HEK293 (cell line): ENCODE measurements at regions not wholly inside any gene's neighbourhood (a gene's known extent, or its start where the extent isn't known, plus 50 kb on each side); places are given as distances from the start of the nearest gene placed in this dataset.

Experiments used
- CTCF ChIA-PET: fragments of 350-600 bp; formaldehyde crosslinking; extraction: SDS; loops from one replicate; lab custom pipeline; 2021; ENCODE audit warnings: antibody characterized with exemption; lab: Yijun Ruan, JAX
- POLR2A ChIA-PET: fragments of 300-600 bp; formaldehyde crosslinking; extraction: SDS; loops from one replicate; lab custom pipeline; 2020; ENCODE audit warnings: antibody characterized with exemption, inconsistent platforms; lab: Yijun Ruan, JAX
- H3K27ac ChIP-seq: fragments of 200-500 bp; sonication (Bioruptor generic); 2 replicates; pipeline ENCODE4 v1.5.1; 2014; ENCODE audit warnings: low read depth, low read length, control low read depth, inconsistent platforms; ENCODE audit errors: extremely low read depth
- H3K36me3 ChIP-seq, 2 experiments: fragments of 200-500 bp in 1 of 2; sonication (Bioruptor generic) in 1 of 2; 1 replicate in 1 of 2; 2 replicates in 1 of 2; pipeline ENCODE4 v1.5.1; 2014 to 2017; ENCODE audit warnings: inconsistent platforms in 2 of 2, low read length in 2 of 2; ENCODE audit not compliant: control insufficient read depth in 2 of 2, insufficient read depth in 1 of 2
- H3K4me1 ChIP-seq: fragments of 200-500 bp; sonication (Bioruptor generic); 2 replicates; pipeline ENCODE4 v1.5.1; 2014; ENCODE audit warnings: mild to moderate bottlenecking, low read length, inconsistent platforms; ENCODE audit not compliant: control insufficient read depth, insufficient read depth
- H3K4me3 ChIP-seq: 2 replicates; pipeline ENCODE4 v1.5.1; 2011; ENCODE audit warnings: low read depth, mild to moderate bottlenecking, control low read depth, low read length, moderate library complexity
- H3K9me3 ChIP-seq: fragments of 200-500 bp; sonication (Bioruptor generic); 2 replicates; pipeline ENCODE4 v1.5.1; 2014; ENCODE audit warnings: low read depth, low read length, inconsistent platforms; ENCODE audit not compliant: control insufficient read depth, insufficient read depth
- GLI2 ChIP-seq: fragments of 450-650 bp; formaldehyde crosslinking; IDR thresholded peaks from 2 replicates; pipeline ENCODE4; 2017; ENCODE audit warnings: missing biosample characterization, missing genetic modification characterization, low read depth, borderline replicate concordance
- GLIS2 ChIP-seq: fragments of 450-650 bp; formaldehyde crosslinking; IDR thresholded peaks from 2 replicates; pipeline ENCODE4 v1.5.1; 2016; ENCODE audit warnings: missing biosample characterization, missing genetic modification characterization
- SCRT2 ChIP-seq: fragments of 450-650 bp; formaldehyde crosslinking; IDR thresholded peaks from 2 replicates; pipeline ENCODE4 v1.5.1; 2016; ENCODE audit warnings: missing biosample characterization, missing genetic modification characterization
- SP7 ChIP-seq: fragments of 450-650 bp; formaldehyde crosslinking; IDR thresholded peaks from 2 replicates; pipeline ENCODE4 v1.5.1; 2016; ENCODE audit warnings: missing biosample characterization, missing genetic modification characterization
- ZFP69B ChIP-seq: fragments of 450-650 bp; formaldehyde crosslinking; IDR thresholded peaks from 2 replicates; pipeline ENCODE4 v1.5.1; 2016; ENCODE audit warnings: missing biosample characterization, missing genetic modification characterization
- ZNF121 ChIP-seq: fragments of 450-650 bp; formaldehyde crosslinking; IDR thresholded peaks from 2 replicates; pipeline ENCODE4 v1.5.1; 2016; ENCODE audit warnings: missing biosample characterization, missing genetic modification characterization
- ZNF175 ChIP-seq: fragments of 450-650 bp; formaldehyde crosslinking; IDR thresholded peaks from 2 replicates; pipeline ENCODE4 v1.5.1; 2016; ENCODE audit warnings: missing biosample characterization, missing genetic modification characterization
- ZNF19 ChIP-seq: fragments of 450-650 bp; formaldehyde crosslinking; IDR thresholded peaks from 2 replicates; pipeline ENCODE4; 2016; ENCODE audit warnings: missing biosample characterization, missing genetic modification characterization, low read depth
- ZNF280C ChIP-seq: fragments of 450-650 bp; formaldehyde crosslinking; IDR thresholded peaks from 2 replicates; pipeline ENCODE4 v1.5.1; 2016; ENCODE audit warnings: missing biosample characterization, missing genetic modification characterization
- ZNF37A ChIP-seq: fragments of 450-650 bp; IDR thresholded peaks from 2 replicates; pipeline ENCODE4 v1.5.1; 2018; ENCODE audit warnings: missing biosample characterization, missing genetic modification characterization
- ZNF398 ChIP-seq: fragments of 450-650 bp; formaldehyde crosslinking; IDR thresholded peaks from 2 replicates; pipeline ENCODE4 v1.5.1; 2017; ENCODE audit warnings: missing biosample characterization, missing genetic modification characterization
- ZNF416 ChIP-seq: fragments of 450-650 bp; formaldehyde crosslinking; IDR thresholded peaks from 2 replicates; pipeline ENCODE4 v1.5.1; 2016; ENCODE audit warnings: missing biosample characterization, missing genetic modification characterization
- ZNF529 ChIP-seq: fragments of 450-650 bp; formaldehyde crosslinking; IDR thresholded peaks from 2 replicates; pipeline ENCODE4 v1.5.1; 2017; ENCODE audit warnings: missing genetic modification characterization, missing biosample characterization; ENCODE audit not compliant: insufficient replicate concordance
- ZNF585B ChIP-seq: fragments of 450-650 bp; formaldehyde crosslinking; IDR thresholded peaks from 2 replicates; pipeline ENCODE4 v1.5.1; 2016; ENCODE audit warnings: missing biosample characterization, missing genetic modification characterization
- ZNF629 ChIP-seq: fragments of 450-650 bp; formaldehyde crosslinking; IDR thresholded peaks from 2 replicates; pipeline ENCODE4 v1.5.1; 2017; ENCODE audit warnings: missing biosample characterization, missing genetic modification characterization
- ZNF664 ChIP-seq: fragments of 450-650 bp; formaldehyde crosslinking; IDR thresholded peaks from 2 replicates; pipeline ENCODE4 v1.5.1; 2016; ENCODE audit warnings: missing biosample characterization, missing genetic modification characterization
- TF ChIP-seq, protein P1 (sequence below): fragments of 450-650 bp; formaldehyde crosslinking; IDR thresholded peaks from 2 replicates; pipeline ENCODE4 v1.5.1; 2016; ENCODE audit warnings: missing biosample characterization, missing genetic modification characterization

DNA sequence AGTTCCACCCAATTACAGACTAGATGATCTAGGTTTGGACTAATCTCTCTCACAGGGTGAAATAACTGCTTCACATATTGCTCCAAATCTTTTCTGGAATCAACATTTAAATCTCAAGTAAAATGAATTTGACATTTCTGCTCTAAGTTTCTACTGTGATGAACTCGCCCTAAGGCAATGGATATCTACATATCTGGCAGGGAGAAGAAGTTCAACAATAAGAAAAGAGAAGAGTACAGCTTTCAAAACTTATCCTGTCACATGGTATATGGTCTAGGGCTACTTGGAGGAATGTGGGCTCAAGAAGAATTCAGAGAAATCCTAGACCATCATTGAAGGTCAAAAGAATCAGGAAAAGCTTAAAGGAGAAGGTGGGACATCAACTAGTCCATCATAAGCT, 440.2 kb downstream of the MBD2 start:
- TF ChIP-seq, protein P1, sequence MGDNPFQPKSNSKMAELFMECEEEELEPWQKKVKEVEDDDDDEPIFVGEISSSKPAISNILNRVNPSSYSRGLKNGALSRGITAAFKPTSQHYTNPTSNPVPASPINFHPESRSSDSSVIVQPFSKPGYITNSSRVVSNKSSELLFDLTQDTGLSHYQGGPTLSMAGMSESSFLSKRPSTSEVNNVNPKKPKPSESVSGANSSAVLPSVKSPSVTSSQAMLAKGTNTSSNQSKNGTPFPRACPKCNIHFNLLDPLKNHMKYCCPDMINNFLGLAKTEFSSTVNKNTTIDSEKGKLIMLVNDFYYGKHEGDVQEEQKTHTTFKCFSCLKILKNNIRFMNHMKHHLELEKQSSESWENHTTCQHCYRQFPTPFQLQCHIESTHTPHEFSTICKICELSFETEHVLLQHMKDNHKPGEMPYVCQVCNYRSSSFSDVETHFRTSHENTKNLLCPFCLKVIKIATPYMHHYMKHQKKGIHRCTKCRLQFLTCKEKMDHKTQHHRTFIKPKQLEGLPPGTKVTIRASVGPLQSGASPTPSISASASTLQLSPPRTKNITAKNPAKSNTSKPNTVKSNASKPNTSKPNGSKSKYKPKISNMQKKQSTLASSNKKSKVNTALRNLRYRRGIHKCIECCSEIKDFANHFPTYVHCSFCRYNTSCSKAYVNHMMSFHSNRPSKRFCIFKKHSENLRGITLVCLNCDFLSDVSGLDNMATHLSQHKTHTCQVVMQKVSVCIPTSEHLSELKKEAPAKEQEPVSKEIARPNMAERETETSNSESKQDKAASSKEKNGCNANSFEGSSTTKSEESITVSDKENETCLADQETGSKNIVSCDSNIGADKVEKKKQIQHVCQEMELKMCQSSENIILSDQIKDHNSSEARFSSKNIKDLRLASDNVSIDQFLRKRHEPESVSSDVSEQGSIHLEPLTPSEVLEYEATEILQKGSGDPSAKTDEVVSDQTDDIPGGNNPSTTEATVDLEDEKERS (tag by site-specific recombination), result no peak
- TF ChIP-seq ZNF37A (tag by site-specific recombination) (no peak), SP7 (tag by site-specific recombination) (no peak)
- CTCF ChIA-PET, result no interaction called here
- POLR2A ChIA-PET, result no interaction called here
- Histone ChIP-seq H3K36me3 (no peaks in the 10 kb centered on the region), H3K4me3 (no peak overlapping the region), H3K4me1 (no peaks in the 10 kb centered on the region), H3K9me3 (no peaks in the 10 kb centered on the region), H3K27ac (no peak overlapping the region)

- no peaks in the 10 kb centered on the region for H3K4me1 ChIP-seq
- H3K9me3 ChIP-seq, result no peaks in the 10 kb centered on the region
- CTCF ChIA-PET, result no interaction called here
- POLR2A ChIA-PET, result no interaction called here
- H3K4me3 ChIP-seq, result no peak overlapping the region
- no peaks in the 10 kb centered on the region for H3K36me3 ChIP-seq
- H3K27ac ChIP-seq, result no peak overlapping the region
- no peak for TF ChIP-seq ZFP69B (tag by site-specific recombination)
- TF ChIP-seq ZNF19 (tag by site-specific recombination), result no peak
- TF ChIP-seq ZNF585B (tag by site-specific recombination), result no peak
- TF ChIP-seq, all 188 proteins: peak for 0
Observed at GRCh38 chr18:53780666-53781065, 443.8 kb downstream of the MBD2 start.

DNA sequence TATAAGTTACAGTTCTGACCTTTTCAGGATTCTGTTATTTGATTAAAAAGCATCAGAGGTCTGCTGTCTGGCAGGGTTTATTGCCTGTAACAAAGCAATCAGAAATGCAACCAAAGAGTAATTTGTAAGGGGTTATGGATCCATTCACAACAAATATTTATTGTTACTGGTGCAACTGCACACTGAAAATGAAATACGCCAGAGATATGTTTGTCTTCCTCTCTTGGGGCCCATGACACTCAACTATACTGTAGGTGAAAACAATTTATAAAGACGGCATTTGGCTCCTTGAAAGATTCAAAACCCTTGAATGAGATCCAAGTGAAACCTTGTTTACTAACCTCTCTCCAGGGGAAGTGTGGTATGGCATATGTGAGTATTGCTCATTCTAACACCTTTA, 452.2 kb downstream of the MBD2 start:
- Histone ChIP-seq H3K4me3 (no peak overlapping the region), H3K36me3 (no peaks in the 10 kb centered on the region), H3K27ac (no peak overlapping the region)
- no peak for TF ChIP-seq ZNF416 (tag by site-specific recombination)
- no peak for TF ChIP-seq ZNF398 (tag by site-specific recombination)
- TF ChIP-seq SCRT2 (tag by site-specific recombination), result no peak
- TF ChIP-seq ZNF629 (tag by site-specific recombination), result no peak
- no peak for TF ChIP-seq ZNF529 (tag by site-specific recombination)
- no peak for TF ChIP-seq GLI2 (tag by site-specific recombination)
- TF ChIP-seq GLIS2 (tag by site-specific recombination), result no peak
- TF ChIP-seq ZNF121, result no peak
- no peak for TF ChIP-seq ZNF280C (tag by site-specific recombination)
- no peak for TF ChIP-seq ZNF664 (tag by site-specific recombination)
- TF ChIP-seq ZNF175 (tag by site-specific recombination), result no peak
- TF ChIP-seq, all 188 proteins: peak for 0
- POLR2A ChIA-PET, result no interaction called here
- Histone ChIP-seq H3K9me3 (no peaks in the 10 kb centered on the region), H3K4me1 (no peaks in the 10 kb centered on the region)
- CTCF ChIA-PET, result no interaction called here
